NCI-H774 (cell line): ENCODE measurements at regions not wholly inside any gene's neighbourhood (a gene's known extent, or its start where the extent isn't known, plus 50 kb on each side); places are given as distances from the start of the nearest gene placed in this dataset.
"Not testable (repeated sequence)": the region's sequence is repeated elsewhere in the genome, so short reads cannot be mapped to it uniquely, and the experiment has no call there.

Experiments used
- DNase-seq: peaks from one replicate; lab custom pipeline; 2025; lab: John Stamatoyannopoulos, UW

GRCh38 chr1:102821707-102822106 lies 286.6 kb downstream of the COL11A1 start:
- DNase-seq: no peak

DNA sequence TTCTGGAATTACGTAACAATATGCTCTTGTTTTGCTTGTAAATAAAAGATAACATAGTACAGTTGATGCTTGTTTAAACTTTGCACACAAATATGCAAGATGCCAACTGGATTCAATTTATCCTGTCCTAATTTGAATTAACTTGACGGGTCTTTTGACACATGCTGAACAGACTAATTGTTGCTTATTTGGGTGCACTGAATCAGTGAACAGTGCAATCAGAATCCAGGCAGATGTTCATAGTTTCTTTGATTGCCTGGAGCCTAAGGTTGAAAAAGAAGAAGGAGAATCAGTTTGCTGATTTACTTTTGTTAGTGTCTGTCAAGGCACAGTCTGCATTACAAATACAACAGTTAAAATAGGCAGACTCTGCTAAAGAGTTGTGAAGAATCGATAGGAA lies 307.9 kb downstream of the COL11A1 start:
- DNase-seq: no peak

DNA sequence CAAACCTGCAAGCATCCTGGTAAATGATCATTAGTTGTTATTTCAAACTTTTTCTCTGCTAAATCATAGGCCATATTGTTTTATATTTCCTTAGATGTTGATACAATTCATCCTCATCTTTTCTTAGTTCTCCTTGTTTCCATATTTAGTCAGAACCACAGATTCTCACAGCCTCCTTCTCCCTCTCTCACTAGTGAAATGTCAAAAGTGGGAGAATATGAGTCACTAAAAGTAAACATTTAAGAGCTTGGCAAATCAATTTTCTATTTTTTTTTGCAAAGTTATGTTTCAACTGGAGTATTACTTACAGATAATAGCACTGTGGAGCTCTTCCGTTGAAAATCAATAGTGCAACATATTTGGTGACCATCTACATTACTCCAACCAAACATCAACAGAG lies 308.8 kb downstream of the COL11A1 start:
- DNase-seq: no peak

DNA sequence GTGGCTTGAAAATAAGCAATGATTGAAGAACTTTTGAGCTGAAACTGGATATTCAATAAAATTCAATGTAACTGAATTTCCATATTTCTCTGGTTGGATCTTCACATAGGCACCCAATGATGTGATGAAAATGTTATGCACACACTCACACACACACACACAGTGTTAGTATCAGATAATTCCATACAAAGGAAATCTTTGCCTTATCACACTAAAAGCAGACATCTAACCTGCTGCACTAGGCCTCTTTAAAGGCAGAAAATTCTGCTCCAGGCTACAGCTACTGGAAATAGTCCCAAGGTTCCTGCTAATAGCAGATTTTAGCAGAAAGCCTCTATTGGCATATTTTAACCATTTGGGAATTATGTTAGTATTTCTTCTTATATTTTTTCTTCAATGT lies 309.6 kb downstream of the COL11A1 start:
- DNase-seq: no peak

GRCh38 chr1:102796429-102796828 lies 311.9 kb downstream of the COL11A1 start:
- no peak for DNase-seq

DNA sequence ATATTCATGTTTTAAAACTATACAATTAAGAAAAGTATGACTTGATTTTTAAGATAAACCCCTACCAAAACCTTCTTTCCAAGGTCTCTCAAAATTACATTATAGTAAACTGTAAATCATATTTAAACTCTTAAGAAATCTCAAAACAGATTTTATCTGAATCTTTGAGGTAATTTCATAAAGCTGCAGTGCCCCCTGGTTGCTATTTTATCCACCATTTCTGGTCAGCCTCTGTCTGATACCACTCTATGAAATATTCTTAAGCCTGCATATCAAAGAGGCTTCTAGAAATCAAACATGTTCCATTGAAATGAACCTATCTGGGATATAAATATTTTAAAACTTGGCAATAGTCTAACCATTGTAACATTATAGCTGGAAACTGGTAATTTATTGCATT lies 317.3 kb downstream of the COL11A1 start:
- no peak for DNase-seq

DNA sequence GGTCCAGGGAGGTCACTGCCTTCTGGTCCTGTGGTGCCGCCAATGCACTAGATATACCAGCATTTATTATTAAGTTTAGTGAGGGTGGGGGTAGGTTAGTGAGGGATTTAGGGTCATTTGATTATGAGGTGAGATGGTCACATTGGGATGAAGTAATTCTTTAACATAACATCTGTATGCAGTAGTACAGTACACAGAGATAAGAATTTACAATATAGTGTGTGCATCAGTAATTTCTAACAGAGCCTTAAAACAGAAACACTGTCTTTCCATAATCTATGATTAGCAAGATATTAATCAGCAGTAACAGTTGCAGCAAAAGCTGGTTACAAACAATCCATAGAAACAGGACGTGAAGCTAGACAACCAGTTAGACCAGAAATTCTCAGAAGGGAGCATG lies 318.4 kb downstream of the COL11A1 start:
- DNase-seq: not testable (repeated sequence)

GRCh38 chr1:102783487-102783886 lies 324.8 kb downstream of the COL11A1 start:
- DNase-seq: no peak

DNA sequence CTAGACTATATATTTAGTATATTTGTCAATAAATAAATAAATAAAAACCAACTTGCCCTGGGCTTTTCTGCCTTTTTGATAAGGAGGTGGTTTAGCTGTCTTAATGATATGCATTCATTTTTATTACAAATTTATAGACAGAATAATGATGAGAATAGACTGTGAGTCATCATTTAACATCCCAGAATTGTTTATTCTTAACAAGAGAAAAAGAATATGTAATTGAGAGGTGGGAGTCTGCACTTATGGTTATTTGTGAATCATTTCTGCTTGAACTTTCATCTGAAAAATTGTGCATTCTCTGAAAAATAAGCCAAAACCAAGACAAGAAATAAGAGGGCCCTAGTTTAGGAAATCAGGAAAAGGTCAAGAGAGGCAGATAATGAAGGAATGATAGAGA lies 326.2 kb downstream of the COL11A1 start:
- no peak for DNase-seq

DNA sequence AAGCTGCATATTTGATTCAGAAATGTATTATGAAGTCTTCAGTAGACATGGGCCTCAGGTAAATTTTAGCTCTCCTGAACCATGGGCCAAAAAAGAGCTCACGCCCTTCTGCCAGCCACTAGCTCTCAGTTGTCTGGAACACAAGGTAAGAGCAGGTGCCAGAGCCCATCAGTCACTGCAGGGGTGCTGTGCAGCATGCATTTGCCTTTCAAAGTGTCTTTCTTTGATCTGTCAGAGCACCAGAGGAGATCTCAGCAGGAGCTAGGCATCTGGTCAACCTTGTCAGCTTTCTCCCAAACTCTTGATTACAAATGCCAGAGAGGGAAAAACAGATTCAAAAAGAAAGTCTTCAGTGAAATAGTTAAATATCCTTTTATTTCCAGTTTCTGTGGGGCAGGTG lies 332.3 kb downstream of the COL11A1 start:
- DNase-seq: peak; percentile 47

GRCh38 chr1:102772831-102773230 lies 335.5 kb downstream of the COL11A1 start:
- no peak for DNase-seq

GRCh38 chr1:102758418-102758817 lies 349.9 kb downstream of the COL11A1 start:
- DNase-seq: no peak

DNA sequence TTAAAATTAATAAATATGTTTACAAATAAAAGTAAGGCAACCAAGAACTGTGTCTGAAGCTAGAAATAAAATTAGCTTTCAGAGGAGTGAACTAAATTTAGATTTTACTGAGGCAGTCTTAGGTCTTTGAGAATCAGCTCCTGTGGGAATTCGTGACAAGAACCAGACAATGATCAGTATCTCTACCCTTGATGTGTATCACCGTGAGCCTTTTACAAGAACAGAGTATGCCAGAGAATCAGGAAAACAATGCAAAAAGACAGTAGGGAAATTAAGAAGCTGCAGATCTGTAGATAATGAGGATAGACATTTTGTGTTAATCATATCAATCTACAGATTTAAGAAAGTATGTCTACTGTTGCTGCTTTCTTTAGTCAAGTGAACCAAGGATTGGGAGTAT lies 351.0 kb downstream of the COL11A1 start:
- no peak for DNase-seq

GRCh38 chr1:102751111-102751510 lies 357.2 kb downstream of the COL11A1 start:
- DNase-seq: no peak

- DNase-seq: no peak
These were observed 365.9 kb downstream of the COL11A1 start for GRCh38 chr1:102742426-102742825.

- no peak for DNase-seq
These were observed 374.7 kb downstream of the COL11A1 start for GRCh38 chr1:102733491-102734236.

- no peak for DNase-seq
These were observed 375.4 kb downstream of the COL11A1 start for GRCh38 chr1:102732927-102733326.

- no peak for DNase-seq
These were observed 381.9 kb downstream of the COL11A1 start for GRCh38 chr1:102726417-102726816.

DNA sequence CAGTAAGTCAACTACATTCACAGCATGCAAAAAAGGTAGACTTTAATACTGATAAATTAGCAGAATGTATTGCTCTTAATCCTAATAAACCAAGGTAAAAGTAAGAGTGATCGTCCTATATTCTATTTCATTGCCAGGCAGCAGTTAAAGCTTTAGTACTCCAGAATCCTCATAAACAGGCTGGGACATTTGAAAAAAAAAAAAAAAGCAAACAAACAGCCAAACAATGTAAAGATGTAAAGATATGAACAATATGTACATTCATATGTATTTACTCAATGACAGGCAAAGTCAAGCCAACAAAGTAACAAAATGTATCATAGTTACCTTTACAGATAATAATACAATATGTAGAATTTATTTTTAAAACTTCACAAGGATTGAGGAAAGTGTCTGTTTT lies 383.6 kb downstream of the COL11A1 start:
- DNase-seq: no peak

GRCh38 chr1:102715150-102715549 lies 393.2 kb downstream of the COL11A1 start:
- no peak for DNase-seq

DNA sequence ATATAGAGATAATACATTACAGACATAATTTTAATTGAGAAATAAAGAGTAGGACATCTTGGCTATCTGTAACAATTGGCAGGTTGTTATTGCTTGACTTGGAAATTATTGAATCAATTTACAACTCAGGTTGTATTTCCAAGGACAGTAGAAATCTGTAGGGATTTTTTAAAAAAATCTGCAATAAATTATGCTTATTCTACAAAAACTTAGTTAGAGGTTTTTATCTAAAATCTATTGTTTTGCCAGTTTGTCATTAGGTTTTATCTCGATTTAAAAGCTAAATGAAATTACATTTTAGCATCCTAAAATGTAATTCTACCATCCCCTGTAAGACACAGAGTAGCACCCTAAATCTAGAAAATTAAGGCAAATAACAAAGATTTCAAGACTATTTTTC lies 408.8 kb downstream of the COL11A1 start:
- no peak for DNase-seq

DNA sequence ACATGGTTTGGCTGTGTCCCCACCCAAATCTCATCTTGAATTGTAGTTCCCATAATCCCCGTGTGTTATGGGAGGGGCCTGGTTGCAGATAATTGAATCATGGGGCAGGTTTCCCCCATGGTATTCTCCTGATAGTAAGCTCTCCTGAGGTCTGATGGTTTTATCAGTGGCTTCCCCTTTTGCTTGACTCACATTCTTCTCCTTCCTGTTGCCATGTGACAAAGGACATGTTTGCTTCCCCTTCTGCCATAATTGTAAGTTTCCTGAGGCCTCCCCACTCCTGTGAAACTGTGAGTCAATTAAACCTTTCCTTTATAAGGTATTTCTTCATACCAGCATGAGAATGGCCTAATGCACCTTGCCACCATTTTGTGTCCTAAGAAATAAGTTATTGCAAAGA lies 415.0 kb downstream of the COL11A1 start:
- DNase-seq: no peak

DNA sequence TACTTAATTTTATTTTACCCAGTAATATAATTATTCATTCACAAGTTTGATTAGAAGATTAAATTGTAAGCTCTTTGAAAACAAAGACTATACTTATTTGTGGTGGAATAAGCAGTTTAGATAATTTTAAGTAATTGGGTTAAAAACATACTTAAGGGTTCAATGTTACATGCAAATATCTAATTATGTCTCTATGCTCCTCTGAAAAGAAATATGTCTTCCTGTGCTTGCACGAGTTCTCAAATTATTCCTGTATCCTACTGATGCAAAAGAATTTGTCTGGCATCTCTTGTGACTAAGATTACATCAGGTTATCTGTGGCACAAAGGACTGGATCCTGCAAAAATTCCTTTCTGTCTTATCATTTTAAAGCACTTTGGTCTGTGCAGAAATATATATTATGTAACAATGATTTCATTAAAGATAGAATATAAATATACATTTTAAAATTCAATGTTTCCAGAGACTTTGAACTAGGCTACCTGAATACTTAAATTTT lies 416.7 kb downstream of the COL11A1 start:
- no peak for DNase-seq

- no peak for DNase-seq
These were observed 420.9 kb downstream of the COL11A1 start for GRCh38 chr1:102687383-102687782.
